ENCODE measurements at regions not wholly inside any gene's neighbourhood (a gene's known extent, or its start where the extent isn't known, plus 50 kb on each side); places are given as distances from the start of the nearest gene placed in this dataset.

DNA sequence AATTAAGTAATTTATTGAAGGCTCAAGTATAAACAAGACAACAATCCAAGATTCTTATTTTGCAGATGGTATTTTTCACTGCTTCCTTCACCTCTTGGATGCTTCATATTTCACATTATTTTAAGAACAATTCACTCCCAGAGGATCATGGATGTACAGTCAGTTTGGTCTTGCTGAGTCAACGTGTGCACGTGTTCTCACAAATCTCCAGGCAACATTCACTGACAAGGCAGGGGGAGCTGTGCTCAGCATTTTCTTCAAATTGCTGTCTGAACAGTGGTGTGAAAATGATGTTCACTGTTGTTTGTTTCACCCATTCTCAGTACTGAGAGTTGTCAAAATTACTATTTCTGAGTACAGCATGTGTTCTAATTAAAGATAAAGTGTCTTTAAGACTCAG is 118.3 kb upstream of the SLC38A4 start:
- no peak overlapping the region for H3K27ac ChIP-seq
- no peaks in the 10 kb centered on the region for H3K4me1 ChIP-seq
- in situ Hi-C loops (cut with MboI; ENCODE audit: low pct_ligation_motif_present in 1 of 4, low pct_unique_long_range_greater_than_20kb in 1 of 4, low sequenced_read_pairs in 3 of 4) (loop anchor here in 3 of 4 donors (25.0 kb wide), 3 partner anchors 257 to 607 kb away; partner anchors contain the start of gene SLC38A2 (in 1 of the 3)), intact Hi-C loops (cut with DNase I; ENCODE audit: low total_unique reads) (no loop called here)
- no peaks in the 10 kb centered on the region for H3K36me3 ChIP-seq
- H3K4me3 ChIP-seq = no peak overlapping the region
- DNase-seq = no peak
- TF ChIP-seq, protein P1, sequence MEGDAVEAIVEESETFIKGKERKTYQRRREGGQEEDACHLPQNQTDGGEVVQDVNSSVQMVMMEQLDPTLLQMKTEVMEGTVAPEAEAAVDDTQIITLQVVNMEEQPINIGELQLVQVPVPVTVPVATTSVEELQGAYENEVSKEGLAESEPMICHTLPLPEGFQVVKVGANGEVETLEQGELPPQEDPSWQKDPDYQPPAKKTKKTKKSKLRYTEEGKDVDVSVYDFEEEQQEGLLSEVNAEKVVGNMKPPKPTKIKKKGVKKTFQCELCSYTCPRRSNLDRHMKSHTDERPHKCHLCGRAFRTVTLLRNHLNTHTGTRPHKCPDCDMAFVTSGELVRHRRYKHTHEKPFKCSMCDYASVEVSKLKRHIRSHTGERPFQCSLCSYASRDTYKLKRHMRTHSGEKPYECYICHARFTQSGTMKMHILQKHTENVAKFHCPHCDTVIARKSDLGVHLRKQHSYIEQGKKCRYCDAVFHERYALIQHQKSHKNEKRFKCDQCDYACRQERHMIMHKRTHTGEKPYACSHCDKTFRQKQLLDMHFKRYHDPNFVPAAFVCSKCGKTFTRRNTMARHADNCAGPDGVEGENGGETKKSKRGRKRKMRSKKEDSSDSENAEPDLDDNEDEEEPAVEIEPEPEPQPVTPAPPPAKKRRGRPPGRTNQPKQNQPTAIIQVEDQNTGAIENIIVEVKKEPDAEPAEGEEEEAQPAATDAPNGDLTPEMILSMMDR (IDR thresholded peaks at IDR 0.05) = no peak
- TF ChIP-seq POLR2AphosphoS5 (IDR thresholded peaks at IDR 0.05) (no peak), EP300 (IDR thresholded peaks at IDR 0.05; ENCODE audit: low read depth) (no peak)
- H3K27me3 ChIP-seq = no peaks in the 10 kb centered on the region
- WGBS, 2 donors (ENCODE audit: low coverage in 1 of 2) = 11% methylated on average over 2 of the region's 2 CpGs; no CpG with 5 or more reads in 1 of the 2 donors
- H3K9me3 ChIP-seq = no peaks in the 10 kb centered on the region

DNA sequence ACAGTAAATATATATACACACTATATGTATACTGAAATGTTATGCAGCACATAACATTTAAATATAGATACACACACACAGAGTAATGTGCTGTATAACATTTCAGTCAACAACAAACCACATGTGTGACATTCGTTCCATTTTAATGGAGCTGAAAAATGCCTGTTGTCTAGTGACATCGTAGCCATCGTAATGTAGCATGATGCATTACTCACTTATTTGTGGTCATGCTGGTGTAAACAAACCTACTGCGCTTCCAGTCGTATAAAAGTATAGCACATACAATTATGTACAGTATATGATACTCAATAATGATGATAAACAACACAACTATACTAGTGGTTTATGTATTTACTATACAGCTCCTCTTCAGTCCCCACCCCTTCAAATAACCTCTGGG is 119.0 kb upstream of the SLC38A4 start:
- Histone ChIP-seq H3K36me3 (no peaks in the 10 kb centered on the region), H3K4me1 (no peaks in the 10 kb centered on the region), H3K27me3 (no peaks in the 10 kb centered on the region), H3K27ac (no peak overlapping the region), H3K9me3 (no peaks in the 10 kb centered on the region), H3K4me3 (no peak overlapping the region)
- no peak for DNase-seq
- intact Hi-C loops (cut with DNase I; ENCODE audit: low total_unique reads) = no loop called here
- in situ Hi-C loops (cut with MboI; ENCODE audit: low pct_ligation_motif_present in 1 of 4, low pct_unique_long_range_greater_than_20kb in 1 of 4, low sequenced_read_pairs in 3 of 4) = loop anchor here in 3 of 4 donors (25.0 kb wide), 3 partner anchors 257 to 607 kb away; partner anchors contain the start of gene SLC38A2 (in 1 of the 3)
- TF ChIP-seq, protein P1 (IDR thresholded peaks at IDR 0.05) = no peak
- TF ChIP-seq POLR2AphosphoS5 (IDR thresholded peaks at IDR 0.05) = no peak
- TF ChIP-seq EP300 (IDR thresholded peaks at IDR 0.05; ENCODE audit: low read depth) = no peak
- TF ChIP-seq POLR2A (IDR thresholded peaks at IDR 0.05) = no peak
- 90 to 91% methylated on average over 5 of the region's 5 CpGs for WGBS, 2 donors (ENCODE audit: low coverage in 1 of 2)

DNA sequence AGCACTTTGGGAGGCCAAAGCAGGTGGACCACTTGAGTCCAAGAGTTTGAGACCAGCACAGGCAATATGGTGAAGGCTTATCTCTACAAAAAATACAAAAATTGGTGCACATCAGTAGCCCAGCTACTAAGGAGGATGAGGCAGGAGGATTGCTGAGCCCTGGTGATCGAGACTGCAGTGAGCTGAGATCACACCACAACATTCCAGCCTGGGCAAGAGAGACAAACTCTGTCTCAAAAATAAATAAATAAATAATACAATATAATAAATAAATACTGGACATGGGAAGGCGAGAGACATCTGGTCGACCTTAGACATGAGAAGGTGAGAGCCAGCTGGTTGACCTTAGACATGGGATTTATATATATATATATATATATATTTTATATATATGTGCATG is 119.8 kb upstream of the SLC38A4 start:
- WGBS, 2 donors (ENCODE audit: low coverage in 1 of 2) = 81 to 87% methylated on average over 2 to 3 of the region's 3 CpGs
- intact Hi-C loops (cut with DNase I; ENCODE audit: low total_unique reads) = no loop called here
- in situ Hi-C loops (cut with MboI; ENCODE audit: low pct_ligation_motif_present in 1 of 4, low pct_unique_long_range_greater_than_20kb in 1 of 4, low sequenced_read_pairs in 3 of 4) = loop anchor here in 3 of 4 donors (25.0 kb wide), 3 partner anchors 258 to 608 kb away; partner anchors contain the start of gene SLC38A2 (in 1 of the 3)

DNA sequence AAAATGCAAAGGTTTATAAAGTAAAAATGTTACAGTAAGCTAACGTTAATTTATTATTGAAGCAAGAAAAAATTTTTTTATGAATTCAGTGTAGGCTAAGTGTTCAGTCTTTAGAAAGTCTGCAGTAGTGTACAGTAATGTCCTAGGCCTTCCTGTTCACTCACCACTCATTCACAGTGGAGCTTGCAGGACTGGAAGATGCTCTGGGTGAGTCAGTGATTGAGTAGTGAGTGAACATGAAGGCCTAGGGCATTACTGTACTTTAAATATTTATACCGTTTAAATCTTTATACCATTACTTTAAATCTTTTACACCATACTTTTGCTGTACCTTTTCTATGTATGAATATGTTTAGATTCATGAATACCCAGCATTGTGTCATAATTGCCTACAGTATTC is 120.3 kb upstream of the SLC38A4 start:
- Histone ChIP-seq H3K4me3 (no peak overlapping the region), H3K9me3 (no peaks in the 10 kb centered on the region), H3K27me3 (no peaks in the 10 kb centered on the region), H3K27ac (no peak overlapping the region), H3K4me1 (no peaks in the 10 kb centered on the region), H3K36me3 (no peaks in the 10 kb centered on the region)
- no peak for DNase-seq
- 90 to 96% methylated on average over 2 of the region's 2 CpGs for WGBS, 2 donors (ENCODE audit: low coverage in 1 of 2)
- TF ChIP-seq, protein P1 (IDR thresholded peaks at IDR 0.05) = no peak
- TF ChIP-seq POLR2A (IDR thresholded peaks at IDR 0.05) = no peak
- TF ChIP-seq POLR2AphosphoS5 (IDR thresholded peaks at IDR 0.05) = no peak
- TF ChIP-seq EP300 (IDR thresholded peaks at IDR 0.05; ENCODE audit: low read depth) = no peak
- in situ Hi-C loops (cut with MboI; ENCODE audit: low pct_ligation_motif_present in 1 of 4, low pct_unique_long_range_greater_than_20kb in 1 of 4, low sequenced_read_pairs in 3 of 4) = loop anchor here in 3 of 4 donors (25.0 kb wide), 3 partner anchors 259 to 609 kb away; partner anchors contain the start of gene SLC38A2 (in 1 of the 3)
- intact Hi-C loops (cut with DNase I; ENCODE audit: low total_unique reads) = no loop called here

More for the DNA sequence above, 119.8 kb upstream of the SLC38A4 start:
- no peaks in the 10 kb centered on the region for H3K4me1 ChIP-seq
- TF ChIP-seq EP300 (IDR thresholded peaks at IDR 0.05; ENCODE audit: low read depth) (no peak), POLR2AphosphoS5 (IDR thresholded peaks at IDR 0.05) (no peak)
- DNase-seq = no peak
- H3K27ac ChIP-seq = no peak overlapping the region
- H3K4me3 ChIP-seq = no peak overlapping the region
- H3K27me3 ChIP-seq = no peaks in the 10 kb centered on the region
- no peaks in the 10 kb centered on the region for H3K36me3 ChIP-seq
- H3K9me3 ChIP-seq = no peaks in the 10 kb centered on the region

Measured in transverse colon (tissue), 4 donors.